Transverse colon (tissue), 4 donors: ENCODE measurements at regions not wholly inside any gene's neighbourhood (a gene's known extent, or its start where the extent isn't known, plus 50 kb on each side); places are given as distances from the start of the nearest gene placed in this dataset.

Source experiments
- DNase-seq: peaks from one replicate; pipeline ENCODE4 v3.0.0-alpha.2; 2019
- H3K27ac ChIP-seq, 4 donors: fragments of 200-600 bp; sonication (generic); 2 replicates each; pipeline ENCODE4 v1.5.1; 2016 to 2018; ENCODE audit warnings: inconsistent platforms in 4 of 4
- H3K27me3 ChIP-seq: fragments of 200-600 bp; sonication (generic); 2 replicates; pipeline ENCODE4 v1.5.1; 2017; ENCODE audit warnings: inconsistent platforms
- H3K36me3 ChIP-seq, 4 donors: fragments of 200-600 bp; sonication (generic); 2 replicates each; pipeline ENCODE4 v1.5.1; 2017 to 2019; ENCODE audit warnings: inconsistent platforms in 4 of 4
- H3K4me1 ChIP-seq, 4 donors: fragments of 200-600 bp; sonication (generic); 2 replicates each; pipeline ENCODE4 v1.5.1; 2017 to 2020; ENCODE audit warnings: inconsistent platforms in 4 of 4
- H3K4me3 ChIP-seq, 4 donors: fragments of 200-600 bp; sonication (generic); 1 replicate in 1 of 4; 2 replicates in 3 of 4; pipeline versions ENCODE4 v1.5.1 to v1.6.1; 2017 to 2019; ENCODE audit warnings: inconsistent platforms in 4 of 4
- H3K9me3 ChIP-seq, 2 donors: fragments of 200-600 bp; sonication (generic); 2 replicates each; pipeline ENCODE4 v1.5.1; 2017 to 2019; ENCODE audit warnings: inconsistent platforms in 2 of 2
- CTCF ChIP-seq, 5 experiments: fragments of 200-600 bp in 3 of 5; fragments of 450-650 bp in 2 of 5; sonication (generic) in 3 of 5; IDR thresholded peaks; 1 replicate in 2 of 5; 2 replicates in 3 of 5; pipeline ENCODE4 v1.5.1; 2016 to 2017; ENCODE audit warnings: antibody characterized with exemption in 5 of 5, inconsistent platforms in 3 of 5, mild to moderate bottlenecking in 2 of 5, moderate library complexity in 1 of 5
- EP300 ChIP-seq: sonication (generic); formaldehyde crosslinking; IDR thresholded peaks from one replicate; pipeline ENCODE4 v1.6.1; 2017; ENCODE audit warnings: antibody characterized with exemption, low read depth
- POLR2A ChIP-seq: fragments of 450-650 bp; IDR thresholded peaks from one replicate; pipeline ENCODE4 v1.6.1; 2016; ENCODE audit warnings: antibody characterized with exemption, mild to moderate bottlenecking, moderate library complexity
- POLR2AphosphoS5 ChIP-seq, 3 donors: sonication (generic); formaldehyde crosslinking; IDR thresholded peaks; one replicate each; pipeline ENCODE4 v1.6.1; 2016; ENCODE audit warnings: antibody characterized with exemption in 3 of 3
- WGBS, 2 donors: methylation state at CpG; one replicate each; pipeline ENCODE4 v1.1.5; 2018; ENCODE audit warnings: low coverage in 1 of 2; 5-methylcytosine and 5-hydroxymethylcytosine counted together
- in situ Hi-C, 4 donors: fragments of 200-750 bp; cut with MboI; loops; one replicate each; pipeline versions ENCODE4 v1.15.0 to v1.15.1; 2017; ENCODE audit warnings: low sequenced_read_pairs in 3 of 4, low pct_ligation_motif_present in 1 of 4, low pct_unique_long_range_greater_than_20kb in 1 of 4
- intact Hi-C: fragments of 100-400 bp; cut with DNase I; formaldehyde crosslinking; loops from one replicate; pipeline ENCODE4 v1.15.1; 2023; ENCODE audit warnings: low total_unique reads

GRCh38 chr3:104810896-104811295 lies 555.8 kb upstream of the ALCAM start:
- TF ChIP-seq EP300, result no peak
- no peak for TF ChIP-seq POLR2A
- no peak for TF ChIP-seq POLR2AphosphoS5 (IDR thresholded peaks at IDR 0.05)
- TF ChIP-seq CTCF (IDR thresholded peaks at IDR 0.05), result no peak
- in situ Hi-C loops, result no loop called here
- Histone ChIP-seq H3K27me3 (no peaks in the 10 kb centered on the region), H3K4me1 (no peaks in the 10 kb centered on the region), H3K9me3 (no peaks in the 10 kb centered on the region), H3K4me3 (no peak overlapping the region), H3K27ac (no peak overlapping the region), H3K36me3 (no peaks in the 10 kb centered on the region)
- 58 to 80% methylated on average over 1 of the region's 1 CpG for WGBS, 2 donors
- intact Hi-C loops, result no loop called here
- DNase-seq, result no peak

GRCh38 chr3:104816008-104816407 lies 550.7 kb upstream of the ALCAM start:
- TF ChIP-seq POLR2A (no peak), EP300 (no peak), POLR2AphosphoS5 (IDR thresholded peaks at IDR 0.05) (no peak), CTCF (IDR thresholded peaks at IDR 0.05) (no peak)
- Histone ChIP-seq H3K4me3 (no peak overlapping the region), H3K27ac (no peak overlapping the region), H3K36me3 (no peaks in the 10 kb centered on the region), H3K27me3 (no peaks in the 10 kb centered on the region), H3K9me3 (peaks cover 0 to 5% of the 10 kb centered on the region in 2 donors), H3K4me1 (no peaks in the 10 kb centered on the region)
- intact Hi-C loops, result no loop called here
- WGBS, 2 donors, result 52 to 59% methylated on average over 2 of the region's 2 CpGs
- in situ Hi-C loops, result no loop called here
- DNase-seq, result no peak

GRCh38 chr3:104816716-104817115 lies 550.0 kb upstream of the ALCAM start:
- in situ Hi-C loops, result no loop called here
- no peak overlapping the region for H3K27ac ChIP-seq
- H3K9me3 ChIP-seq, result peaks cover 4 to 5% of the 10 kb centered on the region in 2 donors
- TF ChIP-seq POLR2AphosphoS5 (IDR thresholded peaks at IDR 0.05) (no peak), POLR2A (no peak), EP300 (no peak), CTCF (IDR thresholded peaks at IDR 0.05) (no peak)
- DNase-seq, result no peak
- H3K36me3 ChIP-seq, result no peaks in the 10 kb centered on the region
- 44 to 60% methylated on average over 1 of the region's 1 CpG for WGBS, 2 donors
- intact Hi-C loops, result no loop called here
- H3K4me3 ChIP-seq, result no peak overlapping the region
- H3K27me3 ChIP-seq, result no peaks in the 10 kb centered on the region
- no peaks in the 10 kb centered on the region for H3K4me1 ChIP-seq

GRCh38 chr3:104819333-104819732 lies 547.4 kb upstream of the ALCAM start:
- Histone ChIP-seq H3K36me3 (no peaks in the 10 kb centered on the region), H3K4me1 (no peaks in the 10 kb centered on the region), H3K4me3 (no peak overlapping the region), H3K27me3 (no peaks in the 10 kb centered on the region), H3K9me3 (peaks cover 4 to 5% of the 10 kb centered on the region in 2 donors), H3K27ac (no peak overlapping the region)
- DNase-seq, result no peak
- intact Hi-C loops (no loop called here), in situ Hi-C loops (no loop called here)
- 48 to 50% methylated on average over 2 of the region's 2 CpGs for WGBS, 2 donors
- TF ChIP-seq POLR2AphosphoS5 (IDR thresholded peaks at IDR 0.05), result no peak
- no peak for TF ChIP-seq EP300
- no peak for TF ChIP-seq POLR2A
- no peak for TF ChIP-seq CTCF (IDR thresholded peaks at IDR 0.05)
